Osteocyte (in vitro differentiated cells): ENCODE measurements at regions not wholly inside any gene's neighbourhood (a gene's known extent, or its start where the extent isn't known, plus 50 kb on each side); places are given as distances from the start of the nearest gene placed in this dataset.

Experiments used
- DNase-seq: peaks from one replicate; pipeline ENCODE4 v3.0.0; 2021; ENCODE audit warnings: mixed read lengths; ENCODE audit not compliant: unreplicated experiment; ENCODE audit errors: extremely low spot score
- H3K27ac Mint-ChIP-seq: one replicate; pipeline ENCODE4 v1.8.0; 2021; ENCODE audit warnings: mild to moderate bottlenecking, mixed read lengths; ENCODE audit not compliant: unreplicated experiment
- H3K27me3 Mint-ChIP-seq: one replicate; pipeline ENCODE4 v1.8.0; 2021; ENCODE audit warnings: mixed read lengths; ENCODE audit not compliant: unreplicated experiment
- H3K36me3 Mint-ChIP-seq: one replicate; pipeline ENCODE4 v1.8.0; 2021; ENCODE audit warnings: mixed read lengths; ENCODE audit not compliant: unreplicated experiment
- H3K4me1 Mint-ChIP-seq: one replicate; pipeline ENCODE4 v1.8.0; 2021; ENCODE audit warnings: mixed read lengths; ENCODE audit not compliant: unreplicated experiment
- H3K4me3 Mint-ChIP-seq: one replicate; pipeline ENCODE4 v1.8.0; 2021; ENCODE audit warnings: mild to moderate bottlenecking, moderate library complexity, mixed read lengths; ENCODE audit not compliant: unreplicated experiment
- H3K9me3 Mint-ChIP-seq: one replicate; pipeline ENCODE4 v1.8.0; 2021; ENCODE audit warnings: mixed read lengths; ENCODE audit not compliant: unreplicated experiment
- CTCF ChIP-seq: fragments of 200-600 bp; sonication (generic); IDR thresholded peaks from 2 replicates; pipeline ENCODE4 v1.5.0; 2021; ENCODE audit warnings: antibody characterized with exemption, mild to moderate bottlenecking, moderate library complexity

- H3K27ac Mint-ChIP-seq, result no peak overlapping the region
- H3K9me3 Mint-ChIP-seq, result peaks cover 5% of the 10 kb centered on the region
- no peak overlapping the region for H3K4me3 Mint-ChIP-seq
- TF ChIP-seq CTCF, result no peak
- H3K4me1 Mint-ChIP-seq, result no peaks in the 10 kb centered on the region
- no peak for DNase-seq
- no peaks in the 10 kb centered on the region for H3K36me3 Mint-ChIP-seq
- no peaks in the 10 kb centered on the region for H3K27me3 Mint-ChIP-seq
Observed at GRCh38 chr5:126251024-126251423, 172.2 kb upstream of the GRAMD2B start.

- no peaks in the 10 kb centered on the region for H3K27me3 Mint-ChIP-seq
- no peak for DNase-seq
- H3K36me3 Mint-ChIP-seq, result peaks cover 5% of the 10 kb centered on the region
- no peaks in the 10 kb centered on the region for H3K4me1 Mint-ChIP-seq
- no peak overlapping the region for H3K27ac Mint-ChIP-seq
- peaks cover 9% of the 10 kb centered on the region for H3K9me3 Mint-ChIP-seq
- no peak for TF ChIP-seq CTCF
- H3K4me3 Mint-ChIP-seq, result no peak overlapping the region
Observed at GRCh38 chr5:126253406-126253805, 169.8 kb upstream of the GRAMD2B start.

GRCh38 chr5:126263591-126264184 is 159.5 kb upstream of the GRAMD2B start:
- Mint-ChIP-seq H3K4me1 (peaks cover 20% of the 10 kb centered on the region), H3K27me3 (peaks cover 7% of the 10 kb centered on the region), H3K4me3 (no peak overlapping the region), H3K9me3 (peaks cover 35% of the 10 kb centered on the region), H3K27ac (no peak overlapping the region), H3K36me3 (peaks cover 5% of the 10 kb centered on the region)
- TF ChIP-seq CTCF, result no peak
- DNase-seq, result no peak

- peaks cover 19% of the 10 kb centered on the region for H3K9me3 Mint-ChIP-seq
- peaks cover 2% of the 10 kb centered on the region for H3K36me3 Mint-ChIP-seq
- no peak for TF ChIP-seq CTCF
- no peak for DNase-seq
- peaks cover 20% of the 10 kb centered on the region for H3K4me1 Mint-ChIP-seq
- H3K4me3 Mint-ChIP-seq, result no peak overlapping the region
- H3K27me3 Mint-ChIP-seq, result peaks cover 6% of the 10 kb centered on the region
- H3K27ac Mint-ChIP-seq, result no peak overlapping the region
Observed at GRCh38 chr5:126265917-126266316, 157.3 kb upstream of the GRAMD2B start.

GRCh38 chr5:126267438-126267837 is 155.8 kb upstream of the GRAMD2B start:
- H3K36me3 Mint-ChIP-seq, result no peaks in the 10 kb centered on the region
- no peak for DNase-seq
- H3K4me1 Mint-ChIP-seq, result peaks cover 20% of the 10 kb centered on the region
- peaks cover 4% of the 10 kb centered on the region for H3K27me3 Mint-ChIP-seq
- TF ChIP-seq CTCF, result no peak
- H3K27ac Mint-ChIP-seq, result no peak overlapping the region
- peaks cover 4% of the 10 kb centered on the region for H3K9me3 Mint-ChIP-seq
- H3K4me3 Mint-ChIP-seq, result no peak overlapping the region
